ENCODE measurements at regions not wholly inside any gene's neighbourhood (a gene's known extent, or its start where the extent isn't known, plus 50 kb on each side); places are given as distances from the start of the nearest gene placed in this dataset.

- no peaks in the 10 kb centered on the region for H3F3A ChIP-seq (ENCODE audit: insufficient read depth, low read depth)
- H2AFZ ChIP-seq: no peak overlapping the region
- no peaks in the 10 kb centered on the region for H3K27me3 ChIP-seq (ENCODE audit: insufficient read depth, low read depth)
- H3K79me2 ChIP-seq (ENCODE audit: low read depth): no peaks in the 10 kb centered on the region
- BruUV-seq (replicated peaks): no TSS peak
- H3K4me1 ChIP-seq (replicated peaks; ENCODE audit: insufficient read depth): no peaks in the 10 kb centered on the region
- H3K9me3 ChIP-seq (ENCODE audit: insufficient read depth, low read depth): no peaks in the 10 kb centered on the region
- TF ChIP-seq CTCF (conservative IDR thresholded peaks at IDR 0.05) (no peak), EZH2 (IDR thresholded peaks at IDR 0.05; ENCODE audit: low read depth) (no peak)
- ChIA-PET CTCF (no interaction called here), POLR2A (ENCODE audit: unreplicated experiment) (no interaction called here)
- H3K27ac ChIP-seq: no peak overlapping the region
- no peak overlapping the region for H3K4me2 ChIP-seq
- intact Hi-C loops (cut with micrococcal nuclease; ENCODE audit: unreplicated experiment): no loop called here
- H3K9me2 ChIP-seq (ENCODE audit: insufficient read depth): no peaks in the 10 kb centered on the region
- no peak for DNase-seq
- no peaks in the 10 kb centered on the region for H4K20me1 ChIP-seq (ENCODE audit: insufficient read depth)
- H3K4me3 ChIP-seq: no peak overlapping the region
- H3K36me3 ChIP-seq (ENCODE audit: low read depth): no peaks in the 10 kb centered on the region
Observed at GRCh38 chr1:219538886-219539285, 74.0 kb downstream of the ZC3H11B start.

- no peak overlapping the region for H3K4me3 ChIP-seq
- no peak for DNase-seq
- H3K36me3 ChIP-seq (ENCODE audit: low read depth): no peaks in the 10 kb centered on the region
- POLR2A ChIA-PET (ENCODE audit: unreplicated experiment): no interaction called here
- TF ChIP-seq EZH2 (IDR thresholded peaks at IDR 0.05; ENCODE audit: low read depth): no peak
- H3K27ac ChIP-seq: no peak overlapping the region
- H3F3A ChIP-seq (ENCODE audit: insufficient read depth, low read depth): no peaks in the 10 kb centered on the region
- no TSS peak for BruUV-seq (replicated peaks)
- H3K9me2 ChIP-seq (ENCODE audit: insufficient read depth): no peaks in the 10 kb centered on the region; the same call in 1 of the 2 replicates
- CTCF ChIA-PET: no interaction called here
- intact Hi-C loops (cut with micrococcal nuclease; ENCODE audit: unreplicated experiment): no loop called here
- H2AFZ ChIP-seq: no peak overlapping the region
- no peaks in the 10 kb centered on the region for H3K27me3 ChIP-seq (ENCODE audit: insufficient read depth, low read depth)
- no peaks in the 10 kb centered on the region for H3K79me2 ChIP-seq (ENCODE audit: low read depth)
- no peak overlapping the region for H3K4me2 ChIP-seq
- no peaks in the 10 kb centered on the region for H4K20me1 ChIP-seq (ENCODE audit: insufficient read depth)
- no peaks in the 10 kb centered on the region for H3K9me3 ChIP-seq (ENCODE audit: insufficient read depth, low read depth)
- H3K4me1 ChIP-seq (replicated peaks; ENCODE audit: insufficient read depth): no peaks in the 10 kb centered on the region
Observed at GRCh38 chr1:219537223-219537631, 75.7 kb downstream of the ZC3H11B start.

- POLR2A ChIA-PET (ENCODE audit: unreplicated experiment): no interaction called here
- Histone ChIP-seq H3K9me2 (ENCODE audit: insufficient read depth) (no peaks in the 10 kb centered on the region; the same call in 1 of the 2 replicates), H3K9me3 (ENCODE audit: insufficient read depth, low read depth) (no peaks in the 10 kb centered on the region), H3K4me3 (no peak overlapping the region), H3K27ac (no peak overlapping the region), H3F3A (ENCODE audit: insufficient read depth, low read depth) (no peaks in the 10 kb centered on the region), H3K4me2 (no peak overlapping the region), H3K27me3 (ENCODE audit: insufficient read depth, low read depth) (no peaks in the 10 kb centered on the region), H3K79me2 (ENCODE audit: low read depth) (no peaks in the 10 kb centered on the region), H3K4me1 (replicated peaks; ENCODE audit: insufficient read depth) (no peaks in the 10 kb centered on the region), H3K36me3 (ENCODE audit: low read depth) (no peaks in the 10 kb centered on the region), H2AFZ (no peak overlapping the region), H4K20me1 (ENCODE audit: insufficient read depth) (no peaks in the 10 kb centered on the region)
- BruUV-seq (replicated peaks): no TSS peak
- intact Hi-C loops (cut with micrococcal nuclease; ENCODE audit: unreplicated experiment): no loop called here
- TF ChIP-seq CTCF (conservative IDR thresholded peaks at IDR 0.05) (no peak), EZH2 (IDR thresholded peaks at IDR 0.05; ENCODE audit: low read depth) (no peak)
- DNase-seq: no peak
- CTCF ChIA-PET: no interaction called here
Observed at GRCh38 chr1:219536038-219536437, 76.9 kb downstream of the ZC3H11B start.

GRCh38 chr1:219534991-219535390 is 77.9 kb downstream of the ZC3H11B start:
- DNase-seq: no peak
- no peaks in the 10 kb centered on the region for H4K20me1 ChIP-seq (ENCODE audit: insufficient read depth)
- no peaks in the 10 kb centered on the region for H3K27me3 ChIP-seq (ENCODE audit: insufficient read depth, low read depth)
- no peaks in the 10 kb centered on the region for H3K9me3 ChIP-seq (ENCODE audit: insufficient read depth, low read depth)
- H3K27ac ChIP-seq: no peak overlapping the region
- intact Hi-C loops (cut with micrococcal nuclease; ENCODE audit: unreplicated experiment): no loop called here
- H3K4me2 ChIP-seq: no peak overlapping the region
- no peaks in the 10 kb centered on the region for H3K4me1 ChIP-seq (replicated peaks; ENCODE audit: insufficient read depth)
- no peak overlapping the region for H3K4me3 ChIP-seq
- no peaks in the 10 kb centered on the region; the same call in 1 of the 2 replicates for H3K9me2 ChIP-seq (ENCODE audit: insufficient read depth)
- no TSS peak for BruUV-seq (replicated peaks)
- ChIA-PET CTCF (no interaction called here), POLR2A (ENCODE audit: unreplicated experiment) (no interaction called here)
- H2AFZ ChIP-seq: no peak overlapping the region
- no peaks in the 10 kb centered on the region for H3F3A ChIP-seq (ENCODE audit: insufficient read depth, low read depth)
- H3K36me3 ChIP-seq (ENCODE audit: low read depth): no peaks in the 10 kb centered on the region
- TF ChIP-seq EZH2 (IDR thresholded peaks at IDR 0.05; ENCODE audit: low read depth) (no peak), CTCF (conservative IDR thresholded peaks at IDR 0.05) (no peak)
- H3K79me2 ChIP-seq (ENCODE audit: low read depth): no peaks in the 10 kb centered on the region
